ENCODE measurements at regions not wholly inside any gene's neighbourhood (a gene's known extent, or its start where the extent isn't known, plus 50 kb on each side); places are given as distances from the start of the nearest gene placed in this dataset.
A peak's percentile ranks its signal among the peaks of the same experiment; 100 is the strongest.
"Not testable (repeated sequence)": the region's sequence is repeated elsewhere in the genome, so short reads cannot be mapped to it uniquely, and the experiment has no call there.

DNA sequence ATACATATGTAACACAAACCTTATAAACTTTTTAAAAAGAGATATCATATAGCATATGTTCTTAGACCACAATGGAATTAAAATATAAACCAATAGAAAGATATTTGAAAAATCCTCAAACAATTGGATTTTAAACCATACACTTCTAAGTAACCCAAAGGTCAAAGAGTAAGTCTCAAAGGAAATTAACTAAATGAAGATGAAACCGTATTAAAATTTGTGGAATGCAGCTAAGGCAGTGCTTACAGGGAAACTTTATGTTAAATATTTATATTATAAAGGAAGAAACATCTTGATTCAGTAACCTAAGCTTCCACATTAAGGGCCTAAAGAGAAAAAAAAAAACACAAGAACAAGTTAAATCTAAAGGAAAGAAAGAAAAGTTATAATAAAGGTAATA lies 966.1 kb downstream of the SLC4A3 start:
- Histone ChIP-seq H3K36me3 (no peaks in the 10 kb centered on the region), H3K9me3 (no peaks in the 10 kb centered on the region), H3K27me3 (no peaks in the 10 kb centered on the region), H3K4me1 (no peaks in the 10 kb centered on the region), H3K4me3 (no peak overlapping the region), H3K27ac (no peak overlapping the region)
- intact Hi-C loops (cut with DNase I) = no loop called here
- TF ChIP-seq CTCF (IDR thresholded peaks at IDR 0.05) = no peak
- ATAC-seq (no peak), DNase-seq (no peak)

DNA sequence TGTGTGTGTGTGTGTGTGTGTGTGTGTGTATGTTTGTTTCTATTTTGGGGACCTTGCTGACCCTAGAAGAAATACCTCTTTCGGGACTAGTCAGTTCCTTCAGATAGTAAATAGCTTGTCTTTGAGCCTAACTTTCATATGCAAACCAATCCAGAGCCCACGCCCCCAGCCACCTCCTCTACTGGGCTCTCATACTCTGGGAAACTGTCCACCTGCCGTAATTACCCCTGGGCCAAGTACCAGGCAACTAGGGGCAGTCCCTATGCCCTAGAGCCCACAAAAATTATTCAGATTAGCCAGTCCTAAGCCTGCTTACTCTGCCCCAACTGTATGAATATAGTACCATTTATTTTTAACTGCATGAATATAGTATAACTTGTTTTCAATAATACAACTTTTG lies 970.4 kb downstream of the EPHA4 start:
- ATAC-seq (no peak), DNase-seq (no peak)
- TF ChIP-seq CTCF (IDR thresholded peaks at IDR 0.05) = no peak
- no peak overlapping the region for H3K27ac ChIP-seq
- no peaks in the 10 kb centered on the region for H3K36me3 ChIP-seq
- no peaks in the 10 kb centered on the region for H3K27me3 ChIP-seq
- no peaks in the 10 kb centered on the region for H3K4me1 ChIP-seq
- intact Hi-C loops (cut with DNase I) = no loop called here
- no peaks in the 10 kb centered on the region for H3K9me3 ChIP-seq
- no peak overlapping the region for H3K4me3 ChIP-seq

DNA sequence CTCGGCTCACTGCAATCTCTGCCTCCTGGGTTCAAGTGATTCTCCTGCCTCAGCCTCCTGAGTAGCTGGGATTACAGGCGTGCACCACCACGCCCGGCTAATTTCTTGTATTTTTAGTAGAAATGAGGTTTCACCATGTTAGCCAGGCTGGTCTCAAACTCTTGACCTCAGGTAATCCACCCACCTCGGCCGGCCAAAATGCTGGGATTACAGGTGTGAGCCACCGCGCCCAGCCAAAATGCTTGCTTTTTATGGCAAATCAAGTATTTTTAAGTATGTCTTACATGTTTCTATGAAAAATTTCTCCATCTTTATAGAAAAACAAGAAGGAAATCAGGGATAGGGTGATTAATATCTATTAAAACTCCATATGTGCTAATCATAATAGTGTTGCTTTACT lies 959.1 kb downstream of the EPHA4 start:
- H3K9me3 ChIP-seq; H3K27me3 ChIP-seq; H3K36me3 ChIP-seq; H3K4me3 ChIP-seq; H3K4me1 ChIP-seq; ATAC-seq; H3K27ac ChIP-seq; intact Hi-C loops (cut with DNase I): not testable (repeated sequence)
- DNase-seq = peak in 1 of 4 donors; percentile 62

- Histone ChIP-seq H3K27me3 (no peaks in the 10 kb centered on the region), H3K9me3 (no peaks in the 10 kb centered on the region), H3K4me3 (no peak overlapping the region), H3K27ac (no peak overlapping the region), H3K4me1 (no peaks in the 10 kb centered on the region), H3K36me3 (no peaks in the 10 kb centered on the region)
- intact Hi-C loops (cut with DNase I) = no loop called here
- DNase-seq = no peak
- ATAC-seq = no peak
- TF ChIP-seq CTCF (IDR thresholded peaks at IDR 0.05) = no peak
Observed at GRCh38 chr2:220614064-220614463, 958.0 kb downstream of the EPHA4 start.

- TF ChIP-seq CTCF (IDR thresholded peaks at IDR 0.05) = no peak
- Histone ChIP-seq H3K4me3 (no peak overlapping the region), H3K4me1 (no peaks in the 10 kb centered on the region), H3K27me3 (no peaks in the 10 kb centered on the region), H3K9me3 (no peaks in the 10 kb centered on the region), H3K27ac (no peak overlapping the region), H3K36me3 (no peaks in the 10 kb centered on the region)
- peak; percentile 79 for ATAC-seq
- no peak for DNase-seq
- intact Hi-C loops (cut with DNase I) = no loop called here
Observed at GRCh38 chr2:220619525-220620220, 952.4 kb downstream of the EPHA4 start.

GRCh38 chr2:220626603-220627002 lies 945.5 kb downstream of the EPHA4 start:
- intact Hi-C loops (cut with DNase I) = no loop called here
- Histone ChIP-seq H3K9me3 (no peaks in the 10 kb centered on the region), H3K4me3 (no peak overlapping the region), H3K27ac (no peak overlapping the region), H3K36me3 (no peaks in the 10 kb centered on the region), H3K4me1 (no peaks in the 10 kb centered on the region), H3K27me3 (no peaks in the 10 kb centered on the region)
- TF ChIP-seq CTCF (IDR thresholded peaks at IDR 0.05) = no peak
- no peak for DNase-seq
- ATAC-seq = no peak
